HepG2 (cell line): ENCODE measurements at regions not wholly inside any gene's neighbourhood (a gene's known extent, or its start where the extent isn't known, plus 50 kb on each side); places are given as distances from the start of the nearest gene placed in this dataset.

Source experiments
- ATAC-seq: fragments of 200-7000 bp; cut with Tn5 transposase; 3 replicates; pipeline ENCODE4 v1.9.1; 2020; ENCODE audit warnings: mild to moderate bottlenecking, moderate library complexity
- BruUV-seq: library from RNA; stranded (reverse); fragments of 400-500 nt; replicated peaks from 2 replicates; lab custom pipeline; 2021; lab: Mats Ljungman, UMichigan
- CTCF ChIA-PET: fragments of 300-600 bp; formaldehyde crosslinking; extraction: SDS; loops from one replicate; lab custom pipeline; 2021; ENCODE audit warnings: low total read pairs, inconsistent platforms, low intra/inter-chr PET ratio; lab: Yijun Ruan, JAX
- POLR2A ChIA-PET: fragments of 350-600 bp; sonication (Branson Sonifier 250); formaldehyde crosslinking; loops from one replicate; lab custom pipeline; 2020; ENCODE audit warnings: antibody characterized with exemption, inconsistent platforms; lab: Yijun Ruan, JAX
- DNase-seq: peaks from one replicate; pipeline ENCODE4 v3.0.0-alpha.2; 2015; ENCODE audit warnings: low spot score
- FAIRE-seq: peaks from 3 replicates; lab custom pipeline; 2011; peaks lifted over from hg19 to GRCh38; lab: Jason Lieb, UNC
- H2AFZ ChIP-seq: one replicate; pipeline ENCODE4 v1.6.1; 2011; ENCODE audit warnings: low read length, inconsistent platforms
- H3K27ac ChIP-seq: fragments of 300-600 bp; 3 replicates; pipeline ENCODE4 v1.8.0; 2011; ENCODE audit warnings: mixed run types, mild to moderate bottlenecking, mixed read lengths, low read length, inconsistent platforms; ENCODE audit not compliant: insufficient read depth; ENCODE audit errors: extremely low read length
- H3K27me3 ChIP-seq, 2 experiments: fragments of 200-600 bp in 1 of 2; 2 replicates in 1 of 2; 3 replicates in 1 of 2; pipeline versions ENCODE4 v1.6.0 to v1.8.0; 2011; ENCODE audit warnings: low read length in 2 of 2, mild to moderate bottlenecking in 2 of 2, moderate library complexity in 2 of 2, inconsistent platforms in 1 of 2; ENCODE audit not compliant: insufficient read depth in 2 of 2, control insufficient read depth in 1 of 2
- H3K36me3 ChIP-seq, 2 experiments: fragments of 200-600 bp in 1 of 2; replicated peaks in 1 of 2; 2 replicates in 1 of 2; 3 replicates in 1 of 2; pipeline versions ENCODE4 v1.5.1 to v1.8.0; 2011; ENCODE audit warnings: low read length in 2 of 2, inconsistent platforms in 1 of 2; ENCODE audit not compliant: insufficient read depth in 2 of 2, control insufficient read depth in 1 of 2
- H3K4me1 ChIP-seq: 2 replicates; pipeline ENCODE4 v1.5.1; 2012; ENCODE audit warnings: low read length, inconsistent platforms; ENCODE audit not compliant: insufficient read depth
- H3K4me2 ChIP-seq: 2 replicates; pipeline ENCODE4 v1.6.0; 2011; ENCODE audit warnings: low read depth, low read length, inconsistent platforms
- H3K4me3 ChIP-seq, 3 experiments: fragments of 200-600 bp in 1 of 3; sonication (generic), shearing (Covaris generic) in 1 of 3; replicated peaks in 1 of 3; 2 replicates each; pipeline ENCODE4 v1.5.1; 2011 to 2016; ENCODE audit warnings: low read length in 3 of 3, inconsistent platforms in 2 of 3, low read depth in 2 of 3, mild to moderate bottlenecking in 2 of 3, control low read depth in 1 of 3, mixed read lengths in 1 of 3; ENCODE audit not compliant: insufficient read depth in 1 of 3
- H3K79me2 ChIP-seq: one replicate; pipeline ENCODE4 v1.6.1; 2011; ENCODE audit warnings: low read length, inconsistent platforms; ENCODE audit not compliant: insufficient read depth
- H3K9ac ChIP-seq: 2 replicates; pipeline ENCODE4 v1.6.0; 2011; ENCODE audit warnings: mild to moderate bottlenecking, low read depth, low read length, inconsistent platforms; ENCODE audit not compliant: insufficient read depth
- H3K9me3 ChIP-seq: 2 replicates; pipeline ENCODE4 v1.5.1; 2012; ENCODE audit warnings: mild to moderate bottlenecking, low read length
- H4K20me1 ChIP-seq: 2 replicates; pipeline ENCODE4 v1.6.0; 2011; ENCODE audit warnings: inconsistent platforms, mild to moderate bottlenecking, low read length, moderate library complexity; ENCODE audit not compliant: insufficient read depth
- HOXD1 ChIP-seq: sonication (generic); formaldehyde crosslinking; IDR thresholded peaks from 2 replicates; pipeline ENCODE4 v1.5.0; 2020; ENCODE audit warnings: missing genetic modification reagents
- ISX ChIP-seq: sonication (generic); formaldehyde crosslinking; conservative IDR thresholded peaks from 2 replicates; pipeline ENCODE4 v1.5.0; 2020; ENCODE audit warnings: missing genetic modification reagents
- NKX3-1 ChIP-seq: sonication (generic); formaldehyde crosslinking; IDR thresholded peaks from 2 replicates; pipeline ENCODE4 v1.5.0; 2020; ENCODE audit warnings: missing genetic modification reagents
- SCMH1 ChIP-seq: sonication (generic); formaldehyde crosslinking; IDR thresholded peaks from 2 replicates; pipeline ENCODE4 v1.9.0; 2021; ENCODE audit warnings: missing genetic modification reagents, mild to moderate bottlenecking, borderline replicate concordance
- SP140L ChIP-seq: sonication (generic); formaldehyde crosslinking; IDR thresholded peaks from 2 replicates; pipeline ENCODE4 v1.4.0; 2020; ENCODE audit warnings: missing genetic modification reagents, borderline replicate concordance
- ZNF207 ChIP-seq: fragments of 450-650 bp; IDR thresholded peaks from 2 replicates; pipeline ENCODE4 v1.6.1; 2016; ENCODE audit warnings: antibody characterized with exemption, borderline replicate concordance
- ZNF546 ChIP-seq: sonication (generic); formaldehyde crosslinking; conservative IDR thresholded peaks from 2 replicates; pipeline ENCODE4 v1.8.1; 2023; ENCODE audit warnings: mild to moderate bottlenecking, missing genetic modification reagents
- WGBS: methylation state at CpG from one replicate; pipeline ENCODE4 v1.1.6; 2017; ENCODE audit warnings: low lambda C conversion rate; 5-methylcytosine and 5-hydroxymethylcytosine counted together
- in situ Hi-C: cut with HindIII; loops from 2 replicates; pipeline ENCODE4 v1.10.0; 2017; ENCODE audit warnings: low pct_unique_long_range_greater_than_20kb; ENCODE audit not compliant: extremely low pct_ligation_motif_present
- intact Hi-C: fragments of 100-400 bp; cut with micrococcal nuclease; formaldehyde crosslinking; loops from one replicate; pipeline ENCODE4 v1.10.0; 2022; ENCODE audit not compliant: unreplicated experiment
- TF ChIP-seq, protein P1 (sequence below): sonication (generic); formaldehyde crosslinking; IDR thresholded peaks from 2 replicates; pipeline ENCODE4 v1.4.0; 2020; ENCODE audit warnings: missing genetic modification reagents, borderline replicate concordance

DNA sequence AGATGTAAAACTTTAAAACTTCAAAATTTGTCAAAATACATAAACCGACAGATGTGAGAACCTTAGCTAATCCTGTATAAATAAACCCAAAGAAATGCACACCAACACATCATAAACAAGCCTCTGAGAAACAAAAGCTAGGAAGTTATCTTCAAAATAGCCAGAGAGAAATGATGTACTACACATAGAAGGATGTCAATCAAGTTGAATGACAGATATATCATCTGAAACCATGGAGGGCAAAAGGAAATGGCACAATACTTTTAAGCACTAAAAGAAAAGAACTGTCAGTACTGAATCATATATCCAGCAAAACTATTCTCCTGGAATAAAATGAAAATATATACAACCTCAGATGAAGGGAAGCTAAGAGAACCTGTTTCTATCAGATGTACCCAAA lies 595.1 kb upstream of the PTGER4 start:
- Histone ChIP-seq H3K9ac (no peak overlapping the region), H2AFZ (no peak overlapping the region), H3K79me2 (no peaks in the 10 kb centered on the region), H3K27ac (no peak overlapping the region), H3K4me2 (no peak overlapping the region), H3K4me3 (no peak overlapping the region), H3K27me3 (no peaks in the 10 kb centered on the region), H3K9me3 (peaks cover 86% of the 10 kb centered on the region), H3K36me3 (no peaks in the 10 kb centered on the region), H4K20me1 (no peaks in the 10 kb centered on the region), H3K4me1 (no peaks in the 10 kb centered on the region)
- CTCF ChIA-PET = no interaction called here
- DNase-seq = no peak
- intact Hi-C loops (no loop called here), in situ Hi-C loops (no loop called here)
- no peak for FAIRE-seq
- POLR2A ChIA-PET = no interaction called here
- WGBS = 0% methylated on average over 1 of the region's 1 CpG
- no peak for ATAC-seq
- TF ChIP-seq SCMH1 (CRISPR knock-in tag) = no peak
- no peak for TF ChIP-seq ZNF546 (CRISPR knock-in tag)
- TF ChIP-seq NKX3-1 (CRISPR knock-in tag) = no peak
- no peak for TF ChIP-seq HOXD1 (CRISPR knock-in tag)
- no peak for TF ChIP-seq ZNF207
- TF ChIP-seq, protein P1, sequence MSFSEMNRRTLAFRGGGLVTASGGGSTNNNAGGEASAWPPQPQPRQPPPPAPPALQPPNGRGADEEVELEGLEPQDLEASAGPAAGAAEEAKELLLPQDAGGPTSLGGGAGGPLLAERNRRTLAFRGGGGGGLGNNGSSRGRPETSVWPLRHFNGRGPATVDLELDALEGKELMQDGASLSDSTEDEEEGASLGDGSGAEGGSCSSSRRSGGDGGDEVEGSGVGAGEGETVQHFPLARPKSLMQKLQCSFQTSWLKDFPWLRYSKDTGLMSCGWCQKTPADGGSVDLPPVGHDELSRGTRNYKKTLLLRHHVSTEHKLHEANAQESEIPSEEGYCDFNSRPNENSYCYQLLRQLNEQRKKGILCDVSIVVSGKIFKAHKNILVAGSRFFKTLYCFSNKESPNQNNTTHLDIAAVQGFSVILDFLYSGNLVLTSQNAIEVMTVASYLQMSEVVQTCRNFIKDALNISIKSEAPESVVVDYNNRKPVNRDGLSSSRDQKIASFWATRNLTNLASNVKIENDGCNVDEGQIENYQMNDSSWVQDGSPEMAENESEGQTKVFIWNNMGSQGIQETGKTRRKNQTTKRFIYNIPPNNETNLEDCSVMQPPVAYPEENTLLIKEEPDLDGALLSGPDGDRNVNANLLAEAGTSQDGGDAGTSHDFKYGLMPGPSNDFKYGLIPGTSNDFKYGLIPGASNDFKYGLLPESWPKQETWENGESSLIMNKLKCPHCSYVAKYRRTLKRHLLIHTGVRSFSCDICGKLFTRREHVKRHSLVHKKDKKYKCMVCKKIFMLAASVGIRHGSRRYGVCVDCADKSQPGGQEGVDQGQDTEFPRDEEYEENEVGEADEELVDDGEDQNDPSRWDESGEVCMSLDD (CRISPR knock-in tag) = no peak
- TF ChIP-seq ISX (CRISPR knock-in tag) = no peak
- no peak for TF ChIP-seq SP140L (CRISPR knock-in tag)
- BruUV-seq = no TSS peak
